ENCODE measurements at regions not wholly inside any gene's neighbourhood (a gene's known extent, or its start where the extent isn't known, plus 50 kb on each side); places are given as distances from the start of the nearest gene placed in this dataset.

DNA sequence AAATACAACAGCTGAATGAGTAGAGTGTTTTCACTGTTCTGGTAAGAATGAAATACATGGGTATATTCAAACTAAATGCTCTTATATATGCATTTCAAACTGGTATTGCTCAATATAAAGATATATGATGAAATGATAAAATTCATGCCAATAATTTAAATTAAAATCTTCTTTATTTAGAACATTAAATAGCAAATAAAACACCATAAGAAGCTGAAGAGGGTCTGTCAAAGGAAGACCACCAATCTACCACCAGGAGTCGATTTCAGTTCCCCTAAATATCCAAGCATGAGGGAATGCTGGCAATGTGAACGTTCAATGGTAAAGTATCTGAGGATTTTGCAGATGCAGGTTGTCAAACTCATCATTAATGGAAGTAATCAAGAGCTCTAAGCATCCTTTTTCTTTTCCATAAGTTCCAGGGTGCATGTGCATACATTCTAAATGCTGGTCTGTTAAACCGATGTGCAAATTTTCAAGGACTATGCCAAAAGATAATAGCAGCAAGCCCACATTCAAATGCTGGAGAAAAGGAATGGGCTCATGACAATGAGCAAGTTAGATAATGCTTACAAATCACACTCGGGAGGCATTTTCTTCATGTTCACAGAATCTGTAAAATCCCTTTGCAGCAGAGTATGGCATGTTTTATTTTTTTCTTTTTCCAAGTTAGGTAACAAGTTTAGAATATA, 118.8 kb upstream of the MTAP start:
- peaks cover 5% of the 10 kb centered on the region for H3K27me3 Mint-ChIP-seq (ENCODE audit: low read depth)
- Histone ChIP-seq H3K4ac (ENCODE audit: low read depth, low read length) (no peak overlapping the region), H3K14ac (ENCODE audit: insufficient read depth, low read length) (no peak overlapping the region), H2BK15ac (ENCODE audit: low read depth, low read length) (no peak overlapping the region), H3K23ac (ENCODE audit: insufficient read length, low read depth, low read length) (no peak overlapping the region), H3K4me2 (ENCODE audit: insufficient read depth, insufficient read length, low read length) (no peak overlapping the region), H3K23me2 (ENCODE audit: insufficient read length, low read depth, low read length, poor library complexity, severe bottlenecking) (no peaks in the 10 kb centered on the region), H2BK120ac (ENCODE audit: low read depth, low read length, poor library complexity, severe bottlenecking) (no peak overlapping the region), H2BK12ac (ENCODE audit: insufficient read length, low read depth, low read length) (no peak overlapping the region), H2BK20ac (ENCODE audit: low read depth, low read length, poor library complexity, severe bottlenecking) (no peak overlapping the region), H3K18ac (ENCODE audit: insufficient read length, low read depth, low read length) (no peak overlapping the region), H4K5ac (ENCODE audit: insufficient read length, low read depth, low read length) (no peak overlapping the region), H3K4me1 (ENCODE audit: insufficient read depth, low read length) (peaks cover 3% of the 10 kb centered on the region; the same call in 1 of the 2 replicates), H2AK5ac (ENCODE audit: insufficient read length, low read length) (no peak overlapping the region), H3K56ac (ENCODE audit: insufficient read length, low read depth, low read length) (no peak overlapping the region), H3K9ac (ENCODE audit: extremely low read depth, insufficient read length, low read length) (no peak overlapping the region), H3K9me3 (ENCODE audit: control insufficient read depth, low read depth, low read length) (no peaks in the 10 kb centered on the region), H4K8ac (replicated peaks; ENCODE audit: insufficient read length, low read depth, low read length) (no peak overlapping the region), H3T11ph (ENCODE audit: low read length) (no peak overlapping the region), H3K27me3 (ENCODE audit: insufficient read depth, low read length) (no peaks in the 10 kb centered on the region), H2BK5ac (ENCODE audit: insufficient read length, low read length) (no peak overlapping the region), H4K20me1 (ENCODE audit: control insufficient read depth, insufficient read depth, insufficient read length) (no peaks in the 10 kb centered on the region), H4K91ac (ENCODE audit: insufficient read length, low read depth, low read length) (no peak overlapping the region), H2AFZ (ENCODE audit: low read length) (no peak overlapping the region), H3K27ac (ENCODE audit: insufficient read length, low read depth, low read length) (no peak overlapping the region), H3K79me1 (ENCODE audit: insufficient read depth, low read depth, low read length, poor library complexity, severe bottlenecking) (no peaks in the 10 kb centered on the region), H3K79me2 (ENCODE audit: insufficient read depth, low read length) (no peaks in the 10 kb centered on the region)
- no peak for DNase-seq
- peaks cover 0 to 7% of the 10 kb centered on the region in 2 experiments; a peak in 2 of 4 replicates for H3K4me1 Mint-ChIP-seq
- no peaks in the 10 kb centered on the region for H3K36me3 Mint-ChIP-seq (ENCODE audit: insufficient read depth in 1 of 3, low read depth in 3 of 3)
- H3K4me3 Mint-ChIP-seq: no peak overlapping the region
- no CpG with 5 or more reads among the region's 4 CpGs for WGBS (ENCODE audit: extremely low coverage, insufficient read length, low lambda C conversion rate)
- TF ChIP-seq, protein P1, sequence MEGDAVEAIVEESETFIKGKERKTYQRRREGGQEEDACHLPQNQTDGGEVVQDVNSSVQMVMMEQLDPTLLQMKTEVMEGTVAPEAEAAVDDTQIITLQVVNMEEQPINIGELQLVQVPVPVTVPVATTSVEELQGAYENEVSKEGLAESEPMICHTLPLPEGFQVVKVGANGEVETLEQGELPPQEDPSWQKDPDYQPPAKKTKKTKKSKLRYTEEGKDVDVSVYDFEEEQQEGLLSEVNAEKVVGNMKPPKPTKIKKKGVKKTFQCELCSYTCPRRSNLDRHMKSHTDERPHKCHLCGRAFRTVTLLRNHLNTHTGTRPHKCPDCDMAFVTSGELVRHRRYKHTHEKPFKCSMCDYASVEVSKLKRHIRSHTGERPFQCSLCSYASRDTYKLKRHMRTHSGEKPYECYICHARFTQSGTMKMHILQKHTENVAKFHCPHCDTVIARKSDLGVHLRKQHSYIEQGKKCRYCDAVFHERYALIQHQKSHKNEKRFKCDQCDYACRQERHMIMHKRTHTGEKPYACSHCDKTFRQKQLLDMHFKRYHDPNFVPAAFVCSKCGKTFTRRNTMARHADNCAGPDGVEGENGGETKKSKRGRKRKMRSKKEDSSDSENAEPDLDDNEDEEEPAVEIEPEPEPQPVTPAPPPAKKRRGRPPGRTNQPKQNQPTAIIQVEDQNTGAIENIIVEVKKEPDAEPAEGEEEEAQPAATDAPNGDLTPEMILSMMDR (conservative IDR thresholded peaks at IDR 0.05): no peak
- H3K9me3 Mint-ChIP-seq: no peaks in the 10 kb centered on the region; a peak in 1 of 5 replicates
- no peak overlapping the region for H3K27ac Mint-ChIP-seq

All from H9 (cell line).